Limb (tissue), 2 donors: ENCODE measurements at regions not wholly inside any gene's neighbourhood (a gene's known extent, or its start where the extent isn't known, plus 50 kb on each side); places are given as distances from the start of the nearest gene placed in this dataset.

Experiments
- DNase-seq, 2 donors: peaks; one replicate each; pipeline ENCODE4 v3.0.0-alpha.2; 2016; ENCODE audit errors: extremely low spot score in 2 of 2

DNA sequence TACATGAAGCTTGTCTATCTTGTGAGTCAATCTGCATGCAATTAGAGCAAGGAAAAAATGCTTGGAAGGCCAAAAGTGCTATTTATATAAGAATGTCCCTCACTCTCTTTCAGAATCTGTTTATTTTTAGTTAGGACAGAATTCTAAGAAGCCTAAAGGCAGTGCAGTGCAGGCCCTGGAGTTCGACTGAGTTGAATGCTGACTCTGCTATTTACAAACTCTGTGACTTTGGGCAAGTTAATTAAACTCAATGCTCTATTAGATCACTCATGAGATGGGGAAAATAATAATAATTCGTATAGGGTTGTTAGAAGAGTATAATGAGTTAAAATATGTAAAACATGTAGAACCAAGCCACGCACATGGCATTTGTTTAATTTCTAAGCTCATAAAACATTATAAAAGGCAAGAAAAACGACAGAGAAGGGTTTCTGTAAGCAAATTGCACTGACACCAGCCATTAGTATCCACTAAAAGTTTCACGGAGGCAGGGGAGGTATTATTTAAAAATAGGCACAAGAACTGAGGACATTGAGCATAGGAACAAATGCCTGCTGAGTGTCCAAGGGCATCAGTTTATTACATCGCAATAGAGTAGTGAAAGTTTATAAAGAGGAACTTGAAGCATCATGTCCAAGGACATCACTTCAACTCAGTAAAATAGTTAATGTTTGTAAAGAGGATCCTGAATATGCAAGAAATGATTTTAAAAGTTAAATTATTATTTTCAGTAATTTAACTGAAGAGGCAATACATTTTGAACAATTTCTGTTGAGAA is 115.0 kb upstream of the INPP4B start:
- no peak for DNase-seq

DNA sequence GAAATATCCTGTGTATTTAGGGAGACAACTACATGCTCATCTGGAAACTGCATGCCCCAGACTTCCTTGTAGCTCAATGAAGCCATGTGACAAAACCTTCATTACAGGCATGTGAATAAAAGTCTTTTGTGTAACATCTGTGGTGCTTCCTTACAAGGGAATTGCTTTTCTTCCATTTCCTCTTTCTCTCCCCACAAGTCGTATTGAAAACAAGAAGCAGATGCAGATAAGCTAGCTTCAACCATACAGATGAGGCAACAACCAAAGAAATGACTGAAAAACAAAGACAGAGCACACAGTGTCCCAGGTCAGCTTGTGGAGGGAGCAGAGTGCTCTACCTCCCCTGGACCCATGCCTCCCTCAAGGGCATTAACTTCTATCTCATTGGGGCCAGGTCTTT is 115.8 kb upstream of the INPP4B start:
- DNase-seq, result no peak

DNA sequence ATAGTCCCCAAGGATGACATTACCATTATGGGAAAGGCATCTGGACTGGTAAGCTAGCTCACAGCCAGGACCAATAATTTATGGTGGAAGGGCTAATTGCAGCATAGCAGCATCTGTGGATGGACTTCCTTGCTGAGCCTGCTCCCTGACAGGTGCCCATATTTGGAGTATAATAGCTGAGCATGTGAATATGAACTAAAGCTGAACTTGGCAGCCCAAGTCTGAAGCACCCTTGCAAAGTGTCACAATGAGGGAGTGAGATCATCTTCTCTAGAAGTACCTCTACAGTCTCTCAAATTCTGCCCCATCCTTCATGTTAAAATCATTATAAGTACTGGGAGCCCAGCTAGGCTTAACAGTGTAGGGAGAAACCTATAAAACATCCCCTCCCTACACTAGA is 128.2 kb upstream of the INPP4B start:
- DNase-seq, result no peak

DNA sequence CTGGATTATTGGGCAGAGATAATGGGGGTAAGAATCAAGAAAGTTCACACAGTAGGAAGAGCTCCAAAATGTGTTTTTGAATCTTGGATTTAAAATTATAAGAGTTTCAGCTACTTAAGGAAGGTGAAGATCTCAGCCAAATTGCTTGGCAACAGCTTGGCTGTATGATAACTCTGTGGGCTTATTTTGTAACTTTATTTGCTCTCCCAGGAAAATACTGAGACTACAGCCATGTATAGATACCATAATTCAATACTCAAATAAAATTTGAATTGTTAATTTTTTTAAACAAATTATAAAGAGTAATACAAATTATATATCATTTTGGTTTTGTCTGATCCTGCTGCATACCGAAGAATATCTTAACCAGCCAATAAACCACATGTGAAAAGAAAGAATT is 129.5 kb upstream of the INPP4B start:
- DNase-seq, result no peak

DNA sequence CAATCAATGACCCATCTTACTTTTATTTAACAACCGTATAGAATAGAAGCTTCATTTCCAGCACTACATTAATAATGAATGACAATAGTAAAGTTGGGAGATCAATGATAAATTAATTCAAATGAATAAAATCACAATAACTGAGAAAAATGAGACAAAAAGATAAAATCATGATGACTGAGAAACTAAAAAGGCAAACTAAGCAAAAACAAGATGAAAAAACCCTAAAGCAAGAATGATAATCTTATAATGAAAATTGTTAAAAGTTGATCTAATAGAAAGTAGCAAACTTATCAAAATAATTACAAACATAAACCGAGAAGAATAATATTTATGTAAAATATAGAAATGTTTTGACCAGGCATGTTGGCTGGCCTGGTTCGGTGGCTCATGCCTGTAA is 130.4 kb upstream of the INPP4B start:
- no peak for DNase-seq

DNA sequence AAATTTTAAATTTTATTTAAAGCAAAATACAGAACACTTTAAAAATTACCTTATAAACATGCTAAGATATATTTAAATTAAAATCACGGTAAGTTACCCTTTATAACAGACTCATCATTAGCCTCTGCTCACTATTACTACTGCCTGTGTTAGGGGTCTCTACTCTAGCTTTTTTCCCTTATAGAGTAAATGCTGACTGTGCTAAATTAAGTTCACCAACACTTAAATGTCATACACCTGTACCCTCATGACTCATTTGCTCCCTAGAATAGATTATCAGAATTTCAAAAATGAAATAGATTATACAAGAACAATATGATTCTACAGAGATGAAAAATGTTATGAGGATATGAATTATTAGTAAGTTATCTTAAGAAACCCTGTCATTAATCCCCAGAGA is 131.1 kb upstream of the INPP4B start:
- no peak for DNase-seq

DNA sequence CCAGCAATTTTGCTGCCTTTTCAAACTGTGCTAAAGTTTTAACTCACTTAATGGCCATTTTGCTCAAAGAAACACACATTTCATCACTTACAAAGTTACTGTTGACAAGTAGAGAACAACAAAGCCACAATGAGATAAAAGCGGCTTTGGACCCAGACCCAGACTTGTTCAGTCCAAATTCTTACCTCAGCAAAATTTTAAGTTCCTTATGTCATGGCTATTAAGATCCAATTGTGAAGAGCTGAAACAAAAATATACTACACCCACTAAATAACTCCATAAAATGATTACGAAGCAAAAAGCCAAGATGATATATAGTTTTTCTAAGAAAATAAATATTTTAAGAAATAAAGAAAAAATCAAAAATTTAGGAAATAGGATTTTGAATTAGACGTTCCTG is 137.0 kb upstream of the INPP4B start:
- DNase-seq, result no peak

DNA sequence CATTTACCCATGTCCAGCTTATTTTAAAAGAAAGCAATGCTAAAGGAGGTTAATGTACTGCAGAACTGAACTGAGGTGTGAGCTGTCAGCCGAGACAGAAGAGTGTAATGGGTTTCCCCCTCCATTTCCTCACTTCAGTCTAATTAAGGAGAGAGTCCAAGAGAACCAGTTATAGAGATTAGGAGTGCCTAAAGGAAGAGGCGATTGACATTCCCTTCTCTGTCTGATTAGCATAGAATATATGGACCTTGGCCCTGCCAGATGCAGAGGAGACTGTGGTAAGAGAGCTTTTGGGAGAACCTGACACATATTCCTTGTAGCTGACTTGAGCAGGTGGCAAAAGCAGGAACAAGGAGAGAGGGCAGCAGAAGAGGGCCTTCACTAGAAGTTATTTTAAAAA is 137.5 kb upstream of the INPP4B start:
- DNase-seq, result no peak

DNA sequence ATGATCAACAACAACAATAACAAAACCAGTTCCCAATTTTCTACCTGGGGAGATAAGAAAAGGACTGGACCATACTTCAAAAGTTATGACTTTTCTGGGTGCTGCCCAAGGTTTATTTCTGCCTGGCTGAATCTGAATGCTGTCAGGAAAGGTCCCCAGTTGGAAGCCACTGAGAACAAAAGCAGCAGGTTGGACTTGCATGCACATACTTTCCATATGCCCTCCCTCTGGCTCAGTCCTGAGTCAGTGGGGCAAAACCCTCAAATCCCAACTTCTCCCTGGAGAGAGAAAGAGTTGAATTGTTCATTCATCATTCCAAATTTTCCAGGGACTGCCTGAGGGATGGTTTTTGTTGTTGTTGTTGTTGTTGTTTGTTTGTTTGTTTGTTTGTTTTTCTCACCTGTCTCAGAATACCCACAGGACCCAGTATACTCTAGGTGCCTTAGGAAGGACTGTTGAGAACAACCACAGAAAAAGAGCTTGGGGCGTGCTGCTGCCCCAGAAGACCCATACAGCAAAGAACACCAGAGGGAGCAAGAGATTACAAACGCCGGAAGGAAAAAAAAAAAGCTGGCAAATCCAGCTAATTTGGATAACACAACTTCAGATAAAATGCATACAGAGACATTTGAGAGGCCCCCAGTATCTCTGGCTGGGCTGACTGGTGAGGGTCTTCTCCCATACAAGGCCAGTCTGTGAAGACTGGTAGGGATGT is 138.9 kb upstream of the INPP4B start:
- DNase-seq, result no peak

DNA sequence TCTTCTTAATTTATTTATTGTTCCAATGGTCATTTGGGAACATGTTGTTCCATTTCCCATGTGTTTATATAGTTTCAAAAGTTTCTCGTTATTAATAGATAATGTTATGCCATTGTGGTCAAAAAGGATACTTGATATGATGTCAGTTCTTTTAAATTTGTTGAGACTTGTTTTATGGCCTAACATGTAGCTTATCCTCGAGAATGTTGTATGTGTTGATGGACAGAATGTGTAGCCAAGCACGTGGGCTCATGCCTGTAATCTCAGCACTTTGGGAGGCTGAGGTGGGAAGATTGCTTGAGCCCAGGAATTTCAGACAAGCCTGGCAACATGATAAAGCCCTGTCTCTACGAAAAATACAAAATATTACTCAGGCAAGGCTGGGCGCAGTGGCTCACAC is 168.5 kb upstream of the USP38 start:
- DNase-seq, result no peak

DNA sequence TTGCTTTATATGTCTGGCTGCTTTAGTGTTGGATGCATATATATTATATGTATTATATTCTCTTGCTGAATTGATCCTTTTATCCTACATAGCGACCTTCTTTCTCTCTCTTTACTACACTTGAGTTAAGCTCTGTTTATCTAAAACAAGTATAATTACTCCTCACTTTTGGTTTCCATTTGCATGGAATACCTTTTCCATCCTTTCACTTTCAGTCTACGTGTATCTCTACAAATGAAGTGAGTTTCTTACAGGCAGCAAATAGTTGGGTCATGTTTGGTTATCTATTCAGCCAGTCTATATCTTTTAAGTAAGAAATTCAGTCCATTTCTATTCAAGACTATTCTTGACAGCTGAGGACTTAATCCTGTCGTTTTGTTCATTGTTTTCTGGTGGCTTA is 167.5 kb upstream of the USP38 start:
- DNase-seq, result no peak

DNA sequence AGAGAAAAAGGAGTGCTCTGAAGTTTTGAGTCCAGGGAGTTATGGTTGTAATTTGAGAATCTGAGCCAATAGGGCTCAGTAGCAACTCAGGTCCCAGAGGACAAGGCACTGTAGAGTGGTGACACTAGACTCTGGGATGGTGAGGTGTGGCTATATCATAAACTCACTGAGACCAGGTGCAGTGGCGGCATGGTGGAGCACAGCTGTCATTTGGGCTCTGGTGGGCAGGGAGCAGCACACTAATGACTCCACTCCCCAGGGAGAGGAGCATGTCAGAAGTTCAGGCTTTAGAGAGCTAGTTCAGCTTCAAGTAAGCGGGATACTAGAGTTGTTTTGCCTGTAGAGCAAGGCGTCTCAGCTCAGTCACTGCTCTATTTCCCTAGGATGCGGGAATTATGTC is 165.4 kb upstream of the USP38 start:
- DNase-seq, result no peak

DNA sequence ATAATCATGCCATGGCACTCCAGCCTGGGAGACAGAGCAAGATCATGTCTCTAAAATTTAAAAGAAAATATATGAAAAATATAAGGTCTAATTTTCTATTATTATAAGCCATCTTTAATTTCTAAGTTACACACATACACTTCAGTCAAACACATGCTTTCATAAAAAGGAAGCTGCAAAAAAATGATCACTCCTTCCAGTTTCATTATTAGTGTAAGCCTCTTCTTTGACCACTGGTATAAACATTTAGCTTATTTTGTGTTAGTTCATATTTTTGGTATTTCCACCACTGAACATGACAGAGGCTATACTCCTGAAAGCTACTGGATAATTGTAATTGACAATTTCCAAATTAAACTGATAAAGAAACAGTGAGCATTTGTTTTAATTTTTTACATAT is 163.3 kb upstream of the USP38 start:
- DNase-seq, result no peak

DNA sequence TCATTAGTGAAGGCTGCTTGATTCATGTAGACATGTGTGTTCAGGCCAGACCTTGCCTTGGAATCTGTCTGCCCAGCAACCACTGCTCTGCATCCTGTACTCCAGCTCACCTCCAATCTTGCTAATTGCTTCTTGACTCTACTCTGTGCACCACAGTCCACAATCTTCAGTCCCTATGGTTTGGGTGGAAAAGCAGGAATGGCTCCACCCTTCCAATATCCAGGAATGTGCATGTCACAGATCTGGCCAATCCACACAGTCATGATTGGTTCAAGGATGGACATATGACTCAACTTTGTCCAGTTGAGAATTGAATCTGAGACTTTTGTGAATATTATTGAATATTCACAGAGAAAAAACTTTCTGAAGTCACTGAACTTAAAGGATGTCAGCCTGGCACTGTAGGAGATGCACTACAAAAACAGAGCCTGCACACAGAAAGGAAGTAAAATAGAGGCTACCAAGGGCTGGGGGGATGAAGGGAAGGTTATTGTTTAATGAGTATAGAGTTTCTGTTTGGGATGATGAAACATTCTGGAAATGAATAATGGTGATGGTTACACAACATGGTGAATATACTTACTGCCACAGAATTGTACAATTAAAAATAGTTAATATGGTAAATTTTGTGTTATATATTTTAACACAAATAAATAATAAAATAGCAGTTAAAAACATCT is 161.3 kb upstream of the USP38 start:
- DNase-seq, result no peak

DNA sequence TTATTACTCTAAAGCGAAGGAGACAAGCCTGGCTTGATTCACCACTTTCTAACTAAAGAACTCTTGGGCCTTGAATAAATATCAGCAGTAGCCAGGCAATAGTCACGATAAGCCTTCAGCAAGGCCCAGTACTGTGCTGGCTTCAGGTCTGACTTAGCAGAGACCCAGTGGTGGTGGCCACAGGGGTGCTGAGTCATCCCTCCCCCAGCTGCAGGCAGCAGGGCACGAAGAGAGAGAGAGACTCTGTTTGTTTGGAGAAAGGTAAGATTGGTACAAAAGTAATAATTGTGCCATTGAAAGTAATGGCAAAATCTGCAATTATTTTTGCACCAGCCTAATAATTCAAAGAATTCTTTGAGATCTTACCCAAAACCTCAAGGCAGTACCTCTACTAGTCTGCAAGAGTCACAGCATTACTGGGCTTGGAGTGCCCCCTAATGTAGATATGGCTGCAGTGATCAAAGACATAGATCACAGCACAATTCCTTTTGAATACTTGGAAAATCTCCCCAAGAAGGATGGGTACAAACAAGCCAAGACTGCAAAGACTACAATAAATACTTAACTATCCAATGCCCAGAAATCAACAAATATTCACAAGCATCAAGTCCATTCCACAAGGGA is 159.5 kb upstream of the USP38 start:
- peak in 1 of 2 donors; percentile 15 for DNase-seq

DNA sequence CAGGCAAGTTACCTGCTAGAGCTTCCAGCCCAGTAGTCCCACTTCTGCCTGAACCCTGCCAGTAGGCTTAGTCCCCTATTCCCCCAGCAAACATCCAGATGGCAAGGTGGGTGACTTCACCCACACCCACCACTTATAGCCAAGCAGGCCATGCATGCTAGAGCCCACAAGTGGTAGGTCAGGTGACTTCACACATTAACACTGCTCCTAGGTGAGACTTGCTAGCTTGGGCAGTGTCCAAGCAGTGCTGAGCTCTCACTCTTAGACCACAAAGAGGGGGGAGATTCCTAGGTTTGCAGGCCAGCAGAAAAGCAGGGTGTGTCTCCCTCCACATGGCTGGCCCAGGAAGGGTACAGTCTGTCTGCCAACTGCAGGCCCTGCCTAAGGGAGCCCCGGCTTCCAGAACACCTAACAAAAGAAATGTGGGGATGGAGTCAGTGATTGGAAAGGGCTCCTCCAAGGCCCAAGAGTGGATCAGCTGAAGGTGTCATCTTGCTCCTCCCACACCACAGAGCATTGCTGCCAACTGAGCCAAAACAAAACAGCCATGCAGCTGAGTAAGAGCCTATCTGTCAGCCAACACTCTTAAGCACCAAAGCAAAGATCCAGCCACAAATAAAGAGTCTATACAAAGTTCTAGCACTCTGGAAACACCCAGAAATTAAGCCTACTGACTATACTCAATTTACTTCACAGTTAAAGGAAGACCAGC is 158.1 kb upstream of the USP38 start:
- no peak for DNase-seq

DNA sequence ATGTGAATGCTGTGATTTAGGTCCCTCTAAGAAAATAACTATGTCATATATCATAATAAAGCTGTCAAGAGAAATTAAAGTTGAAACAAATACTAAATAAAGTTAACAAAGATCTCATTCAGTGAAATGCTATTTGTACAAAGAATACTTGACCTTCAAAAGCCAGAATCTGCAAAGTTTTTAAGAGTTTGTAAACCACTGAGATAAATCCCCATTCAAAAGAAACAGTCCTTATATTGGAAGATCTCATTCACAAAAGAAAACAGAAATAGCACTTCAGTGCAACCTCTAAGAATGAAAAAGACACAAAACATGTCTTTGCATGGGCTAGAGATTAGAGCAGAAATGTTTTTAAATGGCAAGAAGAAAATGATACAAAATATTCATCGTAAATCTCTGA is 149.1 kb upstream of the USP38 start:
- DNase-seq, result no peak

DNA sequence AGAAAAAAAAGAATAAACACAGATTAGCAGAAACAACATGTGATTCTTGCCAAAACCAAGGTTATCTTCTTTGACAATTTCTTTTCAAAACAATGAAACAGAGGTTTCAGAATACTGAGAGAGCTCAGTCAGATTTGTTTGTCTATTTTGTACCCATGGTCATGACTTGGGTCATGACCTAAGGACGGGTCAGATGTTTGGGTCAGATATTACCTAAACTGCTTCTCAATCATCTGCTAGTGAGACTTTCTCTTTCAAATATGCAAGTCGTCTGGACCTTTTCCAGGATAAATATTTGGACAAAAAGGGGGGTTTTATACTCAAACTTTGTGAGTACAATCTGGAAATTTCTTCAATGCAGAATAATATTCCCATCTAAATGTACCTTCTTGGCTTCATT is 148.3 kb upstream of the USP38 start:
- no peak for DNase-seq

DNA sequence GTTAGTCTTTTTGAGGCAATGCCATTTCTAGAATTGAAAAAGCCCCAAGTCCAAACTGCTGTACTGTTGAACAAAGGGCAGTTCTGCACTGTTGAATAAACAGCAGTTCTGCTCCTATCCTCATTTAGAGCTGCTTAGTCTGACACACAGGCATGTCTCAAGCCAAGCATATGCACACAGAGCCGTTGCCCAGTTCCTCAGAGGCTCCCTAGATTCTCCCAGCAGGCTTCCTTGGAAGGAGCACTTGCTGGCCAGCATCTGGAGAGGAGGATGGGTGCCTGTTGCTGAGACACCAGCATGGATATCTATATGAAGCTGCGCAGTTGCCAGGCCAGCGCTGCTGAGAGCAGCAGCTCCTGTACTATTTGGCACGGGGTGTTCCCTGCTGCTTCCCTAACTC is 138.3 kb upstream of the USP38 start:
- no peak for DNase-seq

DNA sequence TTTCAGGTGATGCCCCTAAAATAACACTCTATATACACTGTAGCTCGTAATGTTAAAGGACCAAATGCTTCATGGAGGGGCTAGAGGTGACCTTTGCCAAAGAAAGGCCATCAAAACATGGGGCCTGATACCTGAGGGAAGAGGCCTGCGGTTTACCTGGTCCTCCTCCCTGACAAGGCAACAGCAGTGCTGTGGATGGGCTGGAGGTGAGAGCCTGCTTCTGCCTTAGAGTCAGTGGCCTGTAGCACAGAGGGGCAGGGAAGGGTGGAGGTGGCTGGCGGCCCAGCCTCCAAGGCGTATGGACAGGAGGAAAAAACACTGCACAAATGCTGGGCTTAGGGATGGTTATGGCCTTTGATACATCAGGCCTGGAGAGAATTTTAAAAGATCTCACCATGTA is 137.8 kb upstream of the USP38 start:
- DNase-seq, result no peak

DNA sequence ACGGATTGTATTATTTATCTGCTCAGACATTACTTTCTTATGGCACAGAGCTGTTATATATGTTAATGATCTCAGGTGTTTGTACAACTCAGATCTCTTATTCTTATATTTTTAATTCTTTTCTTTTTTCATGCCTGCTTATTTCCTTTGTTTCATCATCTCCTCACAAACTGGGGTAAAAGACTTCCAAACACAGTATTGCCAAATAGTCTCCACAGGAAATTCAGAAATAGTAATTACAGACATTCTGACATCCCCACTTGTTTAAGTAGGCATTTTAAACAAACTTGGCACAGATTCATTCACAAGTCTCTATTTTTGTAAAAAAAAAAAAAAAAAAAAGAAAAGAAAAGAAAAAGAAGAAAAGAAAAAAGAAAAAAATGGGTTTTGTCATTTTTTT is 129.7 kb upstream of the USP38 start:
- DNase-seq, result no peak

DNA sequence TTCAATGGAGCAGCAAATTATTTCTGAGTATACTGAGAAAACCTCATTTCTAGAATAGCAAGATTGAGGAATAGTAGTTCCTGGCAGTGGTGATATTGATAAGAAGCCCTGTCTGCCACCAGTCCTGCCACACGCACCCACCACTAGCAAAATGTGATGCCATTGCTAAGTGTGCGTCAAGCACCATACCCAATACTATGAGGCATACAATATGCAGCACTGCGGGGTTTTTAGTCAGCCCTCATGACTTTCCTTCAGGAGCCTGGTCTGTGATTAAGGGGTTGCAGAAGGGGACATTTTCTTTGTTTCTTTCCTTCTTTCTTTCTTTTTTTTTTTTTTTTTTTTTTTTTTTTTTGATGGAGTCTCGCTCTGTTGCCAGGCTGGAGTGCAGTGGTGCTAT is 128.7 kb upstream of the USP38 start:
- no peak for DNase-seq
